SK-N-SH (cell line): ENCODE measurements at regions not wholly inside any gene's neighbourhood (a gene's known extent, or its start where the extent isn't known, plus 50 kb on each side); places are given as distances from the start of the nearest gene placed in this dataset.

ENCODE experiments used
- CTCF ChIP-seq: fragments of 200-600 bp; sonication (generic); IDR thresholded peaks from 2 replicates; pipeline ENCODE4 v1.6.1; 2017; ENCODE audit warnings: antibody characterized with exemption, mild to moderate bottlenecking, moderate library complexity
- FOSL2 ChIP-seq: IDR thresholded peaks from 2 replicates; pipeline ENCODE4 v1.4.0; 2012; ENCODE audit warnings: low read depth, mild to moderate bottlenecking, moderate library complexity, borderline replicate concordance
- POLR2AphosphoS5 ChIP-seq: IDR thresholded peaks from 2 replicates; pipeline ENCODE4 v1.6.1; 2012; ENCODE audit warnings: low read depth, low read length
- TAF1 ChIP-seq: IDR thresholded peaks from 2 replicates; pipeline ENCODE4 v1.6.1; 2012; ENCODE audit warnings: low read depth, mild to moderate bottlenecking, low read length, moderate library complexity, borderline replicate concordance
- USF1 ChIP-seq: IDR thresholded peaks from 2 replicates; pipeline ENCODE4 v1.4.0; 2012; ENCODE audit warnings: low read depth, borderline replicate concordance
- YY1 ChIP-seq: IDR thresholded peaks from 2 replicates; pipeline ENCODE4 v1.4.0; 2012; ENCODE audit warnings: low read depth, mild to moderate bottlenecking
- ZBTB33 ChIP-seq: IDR thresholded peaks from 2 replicates; pipeline ENCODE4 v1.4.0; 2012; ENCODE audit warnings: low read depth, borderline replicate concordance

DNA sequence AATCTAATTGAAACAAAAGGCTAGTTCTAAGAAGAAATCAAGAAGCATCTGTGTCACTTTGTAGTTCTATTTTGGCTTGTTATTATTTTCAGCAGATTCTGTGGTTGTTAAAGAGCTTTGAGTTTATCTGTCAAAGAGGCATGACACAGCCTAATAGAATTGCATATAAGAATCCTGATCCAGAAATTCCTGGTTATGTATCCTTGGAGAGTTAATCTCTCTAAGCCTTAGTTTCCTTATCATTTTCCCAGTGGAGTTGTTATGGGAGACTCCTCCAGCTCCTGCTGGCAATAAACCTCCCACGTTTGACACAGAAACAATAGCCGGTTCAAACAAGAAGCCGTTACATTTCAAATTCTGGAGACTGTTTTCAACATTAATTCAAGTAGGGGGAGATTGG, 288.3 kb downstream of the SDHAF3 start:
- TF ChIP-seq CTCF: no peak
- TF ChIP-seq YY1: no peak
- no peak for TF ChIP-seq TAF1
- TF ChIP-seq POLR2AphosphoS5: no peak
- TF ChIP-seq FOSL2: no peak
- no peak for TF ChIP-seq USF1
- TF ChIP-seq ZBTB33: no peak
